Kidney (tissue), 13 donors: ENCODE measurements at regions not wholly inside any gene's neighbourhood (a gene's known extent, or its start where the extent isn't known, plus 50 kb on each side); places are given as distances from the start of the nearest gene placed in this dataset.

Experiments
- DNase-seq, 5 donors: peaks; one replicate each; pipeline ENCODE4 v3.0.0-alpha.2; 2013 to 2020
- FAIRE-seq: peaks from 2 replicates; lab custom pipeline; 2012; peaks lifted over from hg19 to GRCh38; lab: Jason Lieb, UNC
- H3K27ac ChIP-seq, 2 donors: one replicate each; pipeline ENCODE4 v1.7.0; 2013; ENCODE audit warnings: low read depth in 2 of 2, low read length in 2 of 2, inconsistent platforms in 1 of 2
- H3K27me3 ChIP-seq: one replicate; pipeline ENCODE4 v1.7.1; 2013; ENCODE audit warnings: low read length, inconsistent platforms; ENCODE audit not compliant: control insufficient read depth, insufficient read depth
- H3K36me3 ChIP-seq, 3 donors: one replicate each; pipeline versions ENCODE4 v1.7.0 to v1.7.1; 2013; ENCODE audit warnings: low read length in 3 of 3, control low read depth in 1 of 3, inconsistent platforms in 1 of 3; ENCODE audit not compliant: insufficient read depth in 3 of 3, control insufficient read depth in 2 of 3
- H3K4me1 ChIP-seq, 3 donors: one replicate each; pipeline versions ENCODE4 v1.7.0 to v1.7.1; 2013; ENCODE audit warnings: low read length in 3 of 3, inconsistent platforms in 1 of 3, low read depth in 1 of 3; ENCODE audit not compliant: control insufficient read depth in 2 of 3, insufficient read depth in 2 of 3
- H3K4me3 ChIP-seq, 3 donors: one replicate each; pipeline versions ENCODE4 v1.7.0 to v1.8.1; 2013; ENCODE audit warnings: low read length in 3 of 3, control low read depth in 1 of 3, inconsistent platforms in 1 of 3
- H3K9ac ChIP-seq, 3 donors: one replicate each; pipeline versions ENCODE4 v1.7.0 to v1.7.1; 2013; ENCODE audit warnings: low read length in 3 of 3, control low read depth in 1 of 3, inconsistent platforms in 1 of 3
- H3K9me3 ChIP-seq, 3 donors: one replicate each; pipeline versions ENCODE4 v1.7.0 to v1.7.1; 2013; ENCODE audit warnings: low read length in 3 of 3, control low read depth in 1 of 3, inconsistent platforms in 1 of 3; ENCODE audit not compliant: control insufficient read depth in 2 of 3, insufficient read depth in 1 of 3
- CTCF ChIP-seq: IDR thresholded peaks from 3 replicates; pipeline ENCODE4 v1.5.1; 2012; ENCODE audit warnings: mild to moderate bottlenecking, moderate library complexity, borderline replicate concordance; ENCODE audit not compliant: insufficient read depth; ENCODE audit errors: extremely low read depth
- intact Hi-C: fragments of 100-400 bp; cut with DNase I; formaldehyde crosslinking; loops from one replicate; pipeline ENCODE4 v1.11.1; 2022
- donor health status: control.
- donor health status: control.
- donor health status: control.
- donor health status: control.
- donor health status: control.
- donor health status: DM: yes; HTN: yes; CAD: no.
- donor health status: Normal renal cell carcinoma (clear cell type).

DNA sequence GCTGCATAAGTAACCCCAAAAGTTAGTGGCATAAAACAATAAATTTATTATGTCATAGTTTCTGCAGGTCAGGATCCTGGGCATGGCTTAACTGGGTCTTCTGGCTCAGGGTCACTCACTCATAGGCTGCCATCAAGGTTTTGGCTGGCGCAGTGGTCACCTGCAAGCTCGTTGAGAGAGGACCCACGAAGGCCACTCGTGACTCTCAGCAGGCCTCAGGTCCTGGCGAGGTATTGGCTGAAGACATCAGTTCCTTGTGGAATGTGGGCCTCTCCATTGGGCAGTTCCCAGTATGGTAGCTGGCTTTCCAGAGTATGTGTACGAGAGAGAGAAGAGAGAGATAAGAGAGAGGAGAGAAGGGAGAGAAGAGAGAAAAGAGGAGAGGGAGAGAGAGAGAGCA lies 138.3 kb upstream of the KLF14 start:
- intact Hi-C loops, result no loop called here

DNA sequence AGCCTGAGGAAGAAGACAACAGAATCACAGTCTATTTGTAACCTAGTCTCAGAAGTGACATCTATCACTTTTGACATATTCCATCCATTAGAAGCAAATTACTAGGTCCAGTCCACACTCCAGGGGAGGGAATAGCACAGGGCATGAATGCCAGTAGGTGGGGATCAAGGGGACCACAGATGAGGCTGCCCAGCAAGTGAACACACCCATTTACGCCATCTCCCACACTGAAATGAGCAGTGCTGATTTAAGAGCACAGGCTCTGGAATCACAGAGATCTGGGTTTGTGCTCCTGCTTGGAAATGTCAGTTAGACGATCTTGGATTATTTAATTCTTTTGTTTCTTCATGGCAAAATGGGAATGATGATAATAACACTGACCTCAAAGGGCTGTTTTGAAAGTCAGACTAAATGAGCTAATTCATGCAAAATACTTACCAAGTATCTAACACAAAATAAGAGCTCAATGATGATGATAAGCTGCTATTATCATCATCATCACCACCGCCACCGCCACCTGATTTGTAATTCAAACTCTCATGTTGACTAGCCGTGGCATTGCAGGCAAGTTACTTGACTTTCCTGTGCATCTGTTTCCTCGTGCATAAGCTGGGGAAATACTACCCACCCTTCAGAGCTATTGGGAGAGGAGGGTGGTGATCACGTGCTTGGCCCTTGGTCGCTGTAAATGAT lies 138.9 kb upstream of the KLF14 start:
- H3K4me3 ChIP-seq, result no peak overlapping the region
- H3K9ac ChIP-seq, result no peak overlapping the region
- DNase-seq (no peak), FAIRE-seq (no peak)
- intact Hi-C loops, result no loop called here
- TF ChIP-seq CTCF, result no peak
- H3K27ac ChIP-seq, result no peak overlapping the region
- H3K9me3 ChIP-seq, result no peaks in the 10 kb centered on the region
- no peaks in the 10 kb centered on the region for H3K27me3 ChIP-seq
- H3K36me3 ChIP-seq, result peaks cover 0 to 31% (median 21%) of the 10 kb centered on the region in 3 donors
- H3K4me1 ChIP-seq, result peaks cover 0 to 11% (median under 1%) of the 10 kb centered on the region in 3 donors

More for the DNA sequence above, 138.3 kb upstream of the KLF14 start:
- Histone ChIP-seq H3K27me3 (no peaks in the 10 kb centered on the region), H3K27ac (no peak overlapping the region), H3K4me3 (no peak overlapping the region), H3K9ac (no peak overlapping the region), H3K4me1 (peaks cover 0 to 11% (median 4%) of the 10 kb centered on the region in 3 donors), H3K9me3 (no peaks in the 10 kb centered on the region), H3K36me3 (peaks cover 0 to 27% (median 18%) of the 10 kb centered on the region in 3 donors)
- no peak for DNase-seq
- FAIRE-seq, result no peak
- no peak for TF ChIP-seq CTCF

DNA sequence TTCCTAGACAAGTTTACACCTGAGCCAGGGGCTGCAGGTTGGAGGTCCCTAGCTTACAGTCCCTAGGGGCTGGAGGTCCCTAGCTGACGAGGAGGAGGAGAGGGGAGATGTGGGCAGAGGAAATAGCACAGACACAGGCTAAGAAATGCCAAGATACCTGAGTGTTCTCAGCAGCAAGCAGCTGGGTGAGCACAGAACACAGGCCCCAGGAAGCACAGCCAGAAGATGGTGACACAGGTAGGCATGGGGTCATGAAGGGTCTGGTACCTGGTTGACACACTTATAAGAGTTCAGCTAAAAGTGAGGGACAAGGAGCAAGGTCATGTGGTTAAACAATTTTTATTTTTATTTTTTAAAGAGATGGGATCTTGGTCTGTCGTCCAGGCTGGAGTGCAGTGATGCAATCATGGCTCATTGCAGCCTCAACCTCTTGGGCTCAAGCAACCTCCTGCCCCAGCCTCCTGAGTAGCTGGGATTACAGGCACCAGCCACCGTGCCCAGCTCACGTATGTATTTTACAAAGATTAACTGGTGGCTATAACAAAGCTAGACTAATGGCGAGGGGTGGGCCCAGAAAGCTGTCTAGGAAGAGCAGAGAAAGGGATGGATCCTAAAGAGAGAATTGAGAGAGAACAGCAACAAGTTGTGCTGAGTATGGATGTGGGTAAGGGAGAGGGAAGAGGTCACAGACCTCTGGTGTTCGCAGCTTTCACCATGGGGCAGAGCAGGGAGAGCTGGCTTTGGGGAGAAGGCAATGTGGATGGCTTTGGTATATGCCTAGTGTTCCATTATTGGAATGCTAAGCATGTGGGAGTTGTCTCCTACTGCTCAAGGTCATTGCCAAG lies 140.3 kb upstream of the KLF14 start:
- Histone ChIP-seq H3K36me3 (peaks cover 0 to 37% (median 25%) of the 10 kb centered on the region in 3 donors), H3K27ac (peak overlapping the region; percentile 10 to 54)
- no peak for TF ChIP-seq CTCF

More for the DNA sequence above, 140.3 kb upstream of the KLF14 start:
- H3K9ac ChIP-seq, result peak overlapping the region in 1 of 3 donors; percentile 14
- H3K4me1 ChIP-seq, result peaks cover 0 to 12% (median 5%) of the 10 kb centered on the region in 3 donors
- intact Hi-C loops, result no loop called here
- FAIRE-seq (no peak), DNase-seq (no peak)
- H3K9me3 ChIP-seq, result no peaks in the 10 kb centered on the region
- H3K27me3 ChIP-seq, result no peaks in the 10 kb centered on the region
- no peak overlapping the region for H3K4me3 ChIP-seq
